ENCODE measurements at regions not wholly inside any gene's neighbourhood (a gene's known extent, or its start where the extent isn't known, plus 50 kb on each side); places are given as distances from the start of the nearest gene placed in this dataset.
"Not testable (repeated sequence)": the region's sequence is repeated elsewhere in the genome, so short reads cannot be mapped to it uniquely, and the experiment has no call there.

DNA sequence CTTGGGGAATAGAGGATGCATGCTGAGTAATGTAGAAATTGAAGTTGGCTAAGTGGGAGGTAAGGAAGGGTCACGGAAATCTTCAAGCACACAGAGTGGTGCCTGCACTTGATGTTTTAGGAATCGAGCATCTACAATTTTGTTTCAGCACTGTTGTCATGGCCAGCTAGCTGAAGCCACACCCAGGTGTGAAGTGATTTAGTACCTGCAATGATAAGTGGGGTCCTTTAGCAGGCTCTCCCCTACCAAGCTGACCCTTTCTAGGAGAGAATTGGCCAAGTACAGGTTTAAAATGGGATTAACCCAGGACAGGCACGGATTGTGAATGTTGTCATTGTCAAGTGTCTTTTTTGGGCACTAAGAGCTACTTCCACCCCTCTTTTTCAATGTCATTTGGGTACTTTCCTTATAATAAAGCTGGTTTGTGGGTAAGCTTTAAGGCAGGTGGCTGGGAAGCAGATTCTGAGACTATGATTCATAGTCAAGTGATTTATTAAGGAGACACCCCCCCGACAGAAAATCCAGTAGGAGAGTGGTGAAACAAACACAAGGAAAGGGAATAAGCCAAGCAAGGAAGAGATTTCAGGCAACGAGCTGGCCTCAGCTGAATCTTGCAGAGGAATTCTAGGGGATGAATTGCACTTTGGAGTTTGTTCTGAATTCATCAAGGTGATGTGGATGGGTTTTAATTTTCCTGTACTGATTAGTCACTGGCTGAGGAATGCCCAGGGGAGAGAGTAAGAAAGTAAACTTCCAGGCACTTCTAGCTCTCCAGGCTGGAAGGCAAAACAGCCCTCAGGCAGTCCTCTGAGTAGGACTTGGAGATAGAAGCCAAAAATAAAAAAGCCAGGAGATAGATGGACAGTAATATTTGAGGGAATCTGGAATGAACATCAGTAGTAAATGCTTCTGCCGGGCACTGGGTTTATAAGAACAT is 1128.4 kb downstream of the SORCS3 start:
- no peak for DNase-seq

DNA sequence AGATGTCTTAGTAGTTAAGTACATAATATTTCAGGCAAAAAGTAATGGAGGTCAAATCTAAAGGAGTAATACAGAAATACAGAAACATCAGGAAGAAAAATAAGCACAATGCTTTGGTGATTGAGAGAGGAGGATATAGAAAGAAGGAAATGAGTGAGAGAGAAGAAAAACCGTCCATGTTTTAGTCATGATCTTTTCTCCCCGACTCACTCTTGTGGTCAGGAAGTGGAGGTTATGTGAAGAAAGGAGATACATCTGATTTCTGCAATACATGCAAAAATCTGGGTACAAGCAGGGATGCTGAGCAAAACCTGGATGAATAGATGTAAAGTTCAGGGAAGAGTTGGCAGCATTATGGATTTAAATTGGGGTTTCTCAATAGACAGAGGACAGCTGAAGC is 1122.5 kb downstream of the SORCS3 start:
- DNase-seq: no peak

DNA sequence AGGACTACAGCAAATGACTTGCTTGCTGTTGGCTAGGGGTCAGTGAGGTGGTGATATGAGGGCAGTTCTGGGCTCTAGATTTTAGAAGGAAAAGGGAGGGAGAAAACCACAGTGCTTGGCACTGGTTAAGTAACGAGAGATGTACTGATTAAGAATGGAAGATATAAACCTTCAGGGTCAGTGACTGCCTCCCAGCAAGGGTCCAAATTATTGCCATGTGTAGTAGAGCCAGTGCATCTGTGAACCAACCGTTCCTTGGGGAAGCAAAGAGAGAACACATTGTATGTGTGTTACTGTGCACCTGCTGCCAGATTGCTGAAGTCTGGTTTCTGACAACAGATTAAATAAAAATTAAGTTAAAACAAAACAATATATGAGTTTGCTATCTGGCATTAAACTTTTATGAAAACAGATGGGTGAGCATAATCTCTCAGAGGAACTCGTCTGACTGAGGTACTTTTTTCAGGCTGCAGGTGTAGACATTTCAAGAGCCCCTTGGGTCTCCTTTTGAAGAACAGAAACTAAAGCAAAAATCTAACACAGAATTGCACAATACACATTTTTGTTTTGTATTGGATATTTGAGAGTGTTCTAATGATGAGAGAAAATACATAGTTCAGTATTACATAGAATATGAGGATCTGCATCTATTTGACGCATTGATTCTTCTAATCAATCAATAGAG is 1120.6 kb downstream of the SORCS3 start:
- DNase-seq: no peak

DNA sequence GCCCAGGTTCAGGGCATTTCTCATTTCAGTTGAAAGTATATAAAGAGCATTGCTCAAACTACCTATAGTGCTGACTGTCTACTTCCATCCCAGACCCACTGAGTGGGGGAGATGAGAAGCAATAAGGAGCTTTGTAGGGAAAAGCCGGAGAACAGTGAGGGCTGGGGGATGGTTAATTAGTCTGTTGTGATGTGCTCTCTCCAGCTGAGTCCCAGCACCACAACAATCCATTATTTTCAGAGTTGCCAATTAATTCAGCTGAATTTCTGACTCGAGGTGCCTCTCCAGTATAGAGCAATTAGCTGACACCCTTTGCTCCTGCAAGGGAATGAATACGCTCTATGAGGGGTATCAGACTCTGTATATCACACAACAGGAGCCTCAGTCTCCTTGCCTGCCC is 1118.6 kb downstream of the SORCS3 start:
- DNase-seq: no peak

DNA sequence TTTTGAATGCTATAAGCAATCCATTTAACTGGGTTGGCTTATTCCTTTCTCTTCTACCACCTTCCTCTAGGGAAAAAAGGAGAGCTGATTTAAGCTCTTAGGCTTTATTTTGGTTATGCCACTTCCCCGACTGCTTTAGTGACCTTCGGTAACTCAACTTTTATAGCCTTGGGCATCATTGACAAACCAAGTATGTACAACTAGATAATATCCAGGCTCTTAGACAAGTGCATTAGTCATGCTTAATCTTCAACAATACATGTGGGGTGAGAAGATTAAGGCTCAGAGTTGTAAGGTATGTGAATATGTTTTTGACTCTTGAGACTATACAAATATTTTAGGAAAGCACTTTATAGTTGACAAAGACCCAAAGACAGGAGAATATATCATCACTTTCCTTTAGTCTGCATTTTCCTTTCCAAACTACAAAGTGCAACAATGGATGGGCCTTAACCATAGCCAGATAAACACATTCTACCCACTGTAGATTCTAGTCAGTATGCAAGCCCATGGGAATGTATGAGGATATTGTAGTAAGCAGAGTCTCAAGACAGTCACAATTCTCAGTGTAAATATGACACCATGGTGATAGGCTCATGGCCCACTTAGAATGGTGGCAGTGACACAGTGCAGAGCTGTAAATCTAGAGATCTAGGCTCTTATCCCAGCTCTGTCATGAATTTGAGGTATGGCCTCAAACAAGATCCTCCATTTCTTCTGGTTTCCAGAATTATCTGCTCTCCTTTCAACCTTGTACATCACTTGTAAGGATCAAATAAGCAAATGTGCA is 1117.3 kb downstream of the SORCS3 start:
- DNase-seq: no peak

DNA sequence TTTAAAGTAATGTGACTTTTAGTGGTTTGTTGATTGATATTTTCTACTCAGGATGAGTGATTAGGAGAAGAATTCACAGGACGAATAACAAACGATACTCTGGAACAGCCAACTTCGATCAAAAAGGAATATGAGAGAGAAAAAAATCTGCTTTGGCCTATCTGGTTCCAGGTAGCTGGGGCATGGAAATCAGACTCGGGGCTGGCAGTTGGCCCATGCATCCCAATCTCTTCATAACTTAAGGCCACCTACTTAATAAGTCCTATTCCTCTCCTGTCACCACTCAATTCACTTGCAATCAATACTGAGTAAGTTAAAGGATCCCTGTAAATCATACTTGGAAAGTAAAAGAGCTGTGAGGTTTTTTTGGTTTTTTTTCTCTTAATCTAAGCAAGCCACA is 1116.2 kb downstream of the SORCS3 start:
- no peak for DNase-seq

DNA sequence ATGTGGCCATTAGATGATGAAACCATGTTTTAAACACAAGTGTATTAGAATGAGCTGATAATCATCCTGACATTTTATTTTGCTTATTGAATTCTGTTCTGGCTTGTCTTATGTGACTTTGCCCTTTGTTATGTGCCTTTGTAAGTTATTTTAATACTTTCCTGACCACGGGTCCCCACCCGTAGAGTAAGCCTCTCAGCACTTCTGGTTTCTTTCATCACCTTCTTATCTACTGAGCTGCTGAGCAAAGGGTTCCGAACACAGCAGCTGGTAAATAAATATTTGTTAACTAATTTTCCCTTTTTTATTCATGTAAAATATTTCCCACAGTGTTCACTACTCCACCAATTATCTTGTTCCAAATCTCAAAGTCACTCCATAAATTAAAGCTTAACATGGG is 1115.3 kb downstream of the SORCS3 start:
- no peak for DNase-seq

DNA sequence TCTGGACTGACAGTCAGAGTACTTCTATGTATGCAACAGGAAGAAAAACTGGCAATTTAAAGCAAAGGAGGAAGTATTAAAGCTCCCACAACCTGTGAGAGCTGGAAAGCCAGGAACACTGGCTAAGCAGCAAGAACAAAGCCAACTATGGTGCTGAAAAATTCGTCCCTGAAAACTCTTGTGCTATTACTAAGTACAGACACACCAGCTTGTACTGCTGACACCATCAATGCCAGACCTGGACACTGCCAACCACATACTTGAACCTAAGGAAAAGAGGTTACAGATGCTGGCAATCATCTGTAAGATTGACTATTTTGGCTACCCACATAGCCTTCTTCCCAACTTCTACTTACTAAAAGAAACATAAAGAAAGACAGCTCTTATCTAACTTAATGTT is 1110.6 kb downstream of the SORCS3 start:
- no peak for DNase-seq

DNA sequence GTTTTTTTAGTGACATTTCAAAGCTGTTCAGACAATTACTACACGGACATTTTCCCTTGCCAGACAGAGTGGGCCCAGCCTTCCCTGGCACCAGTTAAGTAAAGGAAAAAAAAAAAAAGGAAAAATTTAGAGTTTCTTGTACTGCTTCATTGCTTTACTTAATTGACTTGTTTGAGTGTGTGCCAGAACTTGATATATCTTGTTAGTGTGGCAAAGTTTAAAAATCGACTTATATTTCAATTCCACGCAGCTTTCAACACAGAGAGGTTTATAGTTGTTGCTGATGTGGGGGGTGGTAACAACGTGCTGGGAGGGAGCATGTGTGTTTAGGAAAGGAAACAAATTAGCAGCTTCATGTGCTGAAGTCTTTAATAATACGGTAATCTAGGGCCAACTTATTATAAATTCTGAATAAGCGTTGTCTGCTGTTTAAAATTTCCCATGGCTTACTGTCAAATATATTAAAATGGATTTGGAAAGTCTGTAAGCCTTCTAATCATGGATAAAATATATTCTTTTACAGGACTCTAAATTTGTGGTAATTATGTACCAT is 1104.6 kb downstream of the SORCS3 start:
- no peak for DNase-seq

DNA sequence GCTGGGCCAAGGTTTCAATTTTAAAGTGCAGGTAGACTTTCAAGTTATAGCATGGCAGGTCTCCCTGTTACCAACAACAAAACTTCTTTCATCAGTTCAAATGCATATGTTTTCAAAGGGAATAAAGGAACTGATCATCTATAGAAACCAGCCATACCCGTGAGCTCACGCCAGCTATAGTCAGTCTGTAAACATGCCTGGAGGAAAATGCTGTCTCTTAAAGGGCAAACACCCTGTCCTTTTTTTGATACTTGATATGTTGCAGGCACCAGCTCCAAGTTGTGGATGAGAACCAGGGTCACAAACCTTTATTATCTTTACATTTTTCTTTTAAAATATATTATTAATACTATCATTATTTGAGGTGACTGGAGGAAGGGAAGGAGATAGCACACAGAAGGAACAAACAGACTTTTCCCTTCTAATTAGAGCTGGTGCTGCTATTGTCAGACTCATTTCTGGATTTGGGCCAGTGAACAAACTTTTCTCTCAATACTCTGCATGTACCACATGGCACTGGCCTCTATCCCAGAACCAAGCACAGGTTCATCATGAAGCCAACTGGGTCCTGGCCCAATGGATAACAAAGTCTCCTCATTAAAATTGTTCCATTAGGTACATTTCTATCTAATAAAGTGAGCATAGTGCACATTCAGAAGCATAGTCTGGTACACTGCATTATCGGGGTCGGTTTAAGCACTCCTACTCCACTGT is 1102.4 kb downstream of the SORCS3 start:
- no peak for DNase-seq

DNA sequence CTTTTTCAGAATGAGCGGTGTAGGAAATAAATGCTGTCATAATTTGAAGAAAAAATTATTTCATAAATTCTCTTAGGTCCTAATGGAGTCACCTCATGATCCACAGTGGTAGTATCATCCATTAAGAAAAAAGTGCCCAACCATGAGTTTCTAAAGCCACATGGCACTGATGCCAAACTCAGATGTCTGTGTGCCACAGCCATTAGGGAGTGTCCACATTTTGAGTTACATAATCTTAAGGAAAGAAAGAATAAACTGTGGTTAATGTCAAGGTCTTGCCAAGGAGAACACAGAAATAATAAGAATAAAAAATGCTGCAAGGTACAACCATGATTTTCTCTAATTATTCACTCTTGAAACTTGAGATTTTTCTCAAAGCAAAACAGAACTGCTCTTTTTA is 1101.8 kb downstream of the SORCS3 start:
- no peak for DNase-seq

DNA sequence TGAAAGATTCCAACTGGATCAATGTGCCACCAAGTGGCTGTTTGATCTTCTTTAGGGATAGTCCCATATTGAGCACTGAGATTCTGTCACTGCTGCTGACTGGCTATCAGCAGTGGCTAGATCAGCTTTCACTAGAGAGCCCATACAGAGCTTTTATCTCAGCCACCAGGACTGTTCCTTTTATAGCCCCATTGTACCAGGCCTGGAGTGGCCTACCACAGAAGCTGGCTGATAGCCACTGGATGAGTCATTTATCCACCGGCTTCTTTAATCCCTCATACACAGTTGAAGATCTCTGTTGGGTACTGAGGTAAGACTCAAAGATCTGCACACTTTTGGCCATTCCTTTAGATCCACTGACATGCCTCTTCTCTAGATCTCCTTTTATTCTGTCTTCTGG is 1101.1 kb downstream of the SORCS3 start:
- no peak for DNase-seq

DNA sequence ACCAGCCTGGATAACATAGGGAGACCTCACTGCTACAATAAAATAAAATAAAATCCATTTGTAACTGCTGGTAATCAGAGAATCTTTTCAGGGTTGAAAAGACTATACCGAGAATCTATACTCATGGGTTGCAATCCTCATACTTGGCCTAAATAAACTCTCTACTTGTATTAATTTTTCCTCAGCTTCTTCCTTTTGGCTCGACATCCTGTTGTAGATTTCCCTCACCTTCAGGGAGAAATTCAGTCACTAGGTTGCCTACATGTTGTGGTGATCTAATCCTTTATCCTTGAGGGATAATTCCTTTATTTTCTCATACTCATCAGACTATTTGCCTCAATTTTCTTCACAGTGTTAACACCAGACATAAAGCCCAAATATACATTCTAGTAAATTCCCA is 1093.4 kb downstream of the SORCS3 start:
- DNase-seq: no peak

DNA sequence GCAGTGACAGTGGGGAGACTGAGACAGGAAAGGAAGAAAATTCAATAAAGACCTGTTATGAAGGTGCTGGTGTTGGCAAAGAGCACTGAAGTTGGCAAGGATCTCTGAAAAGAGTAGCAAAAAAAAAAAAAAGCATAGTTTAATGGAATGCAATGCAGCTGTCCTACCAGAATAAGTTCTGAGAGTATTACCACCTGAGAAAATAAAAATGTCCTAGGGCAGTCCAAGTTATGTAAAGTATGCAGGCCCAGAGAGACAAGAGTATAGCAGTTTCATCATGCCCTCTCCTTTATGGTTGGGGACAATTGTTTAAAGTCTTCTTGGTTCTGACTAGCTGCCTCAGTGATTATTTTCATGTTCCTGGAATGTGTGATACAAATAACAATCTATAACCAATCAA is 1092.8 kb downstream of the SORCS3 start:
- no peak for DNase-seq

DNA sequence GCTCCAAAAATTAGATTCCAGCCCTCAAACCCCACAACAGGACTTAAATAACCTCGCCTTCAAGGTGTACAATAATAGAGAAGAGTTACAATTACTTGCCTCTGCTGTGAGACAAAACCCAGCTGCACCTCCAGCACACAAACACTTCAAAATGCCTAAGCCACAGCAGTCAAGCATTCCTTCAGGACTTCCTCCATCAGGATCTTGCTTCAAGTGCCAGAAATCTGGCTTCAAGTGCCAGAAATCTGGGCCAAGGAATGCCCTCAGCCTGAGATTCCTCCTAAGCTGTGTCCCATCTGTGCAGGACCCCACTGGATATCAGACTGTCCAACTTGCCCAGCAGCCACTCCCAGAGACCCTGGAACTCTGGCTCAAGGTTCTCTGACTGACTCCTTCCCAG is 1088.3 kb downstream of the SORCS3 start:
- DNase-seq: no peak

DNA sequence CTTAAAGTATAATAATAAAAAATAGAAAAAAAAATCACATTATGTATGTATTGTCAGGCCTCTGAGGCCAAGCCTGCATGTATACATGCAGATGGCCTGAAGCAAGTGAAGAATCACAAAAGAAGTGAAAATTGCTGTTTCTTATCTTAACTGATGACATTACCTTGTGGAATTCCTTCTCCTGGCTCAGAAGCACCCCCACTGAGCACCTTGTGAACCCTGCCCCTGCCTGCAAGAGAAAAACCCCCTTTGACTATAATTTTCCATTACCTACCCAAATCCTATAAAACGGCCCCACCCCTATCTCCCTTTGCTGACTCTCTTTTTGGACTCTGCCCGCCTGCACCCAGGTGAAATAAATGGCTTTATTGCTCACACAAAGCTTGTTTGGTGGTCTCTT is 1086.5 kb downstream of the SORCS3 start:
- not testable (repeated sequence) for DNase-seq

DNA sequence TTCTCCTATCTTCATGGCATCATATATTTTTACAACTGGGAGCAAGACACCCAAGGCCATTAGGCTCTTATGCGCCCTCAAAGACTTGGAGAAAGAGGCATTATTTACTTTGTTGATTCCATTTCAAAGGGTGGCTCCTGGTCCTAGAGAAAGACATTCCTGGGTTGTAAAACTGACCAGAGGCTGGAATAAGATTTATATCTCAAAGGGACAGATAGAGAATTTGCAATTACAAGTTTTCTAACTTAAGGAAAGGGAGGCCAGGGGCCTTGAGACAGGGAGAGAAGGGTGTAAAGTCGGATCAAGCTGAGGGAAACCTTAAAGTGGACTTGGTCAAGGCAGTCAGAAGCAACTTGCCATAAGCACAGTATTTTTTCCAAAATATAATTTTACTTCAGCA is 1086.0 kb downstream of the SORCS3 start:
- DNase-seq: no peak

DNA sequence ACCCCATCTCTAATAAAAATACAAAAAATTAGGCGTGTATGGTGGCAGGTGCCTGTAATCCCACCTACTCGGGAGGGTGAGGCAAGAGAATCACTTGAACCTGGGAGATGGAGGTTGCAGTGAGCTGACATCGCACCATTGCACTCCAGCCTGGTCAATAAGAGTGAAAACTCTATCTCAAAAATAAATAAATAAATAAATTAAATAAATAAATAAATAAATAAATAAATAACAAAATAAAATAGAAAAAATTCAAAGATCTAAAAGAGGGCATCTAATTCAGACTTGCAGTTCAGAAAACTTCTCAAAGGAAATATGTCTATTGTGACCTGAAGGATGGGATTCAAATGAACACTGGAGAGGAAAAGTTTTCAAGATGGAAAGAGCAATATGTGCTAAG is 1085.1 kb downstream of the SORCS3 start:
- DNase-seq: no peak

DNA sequence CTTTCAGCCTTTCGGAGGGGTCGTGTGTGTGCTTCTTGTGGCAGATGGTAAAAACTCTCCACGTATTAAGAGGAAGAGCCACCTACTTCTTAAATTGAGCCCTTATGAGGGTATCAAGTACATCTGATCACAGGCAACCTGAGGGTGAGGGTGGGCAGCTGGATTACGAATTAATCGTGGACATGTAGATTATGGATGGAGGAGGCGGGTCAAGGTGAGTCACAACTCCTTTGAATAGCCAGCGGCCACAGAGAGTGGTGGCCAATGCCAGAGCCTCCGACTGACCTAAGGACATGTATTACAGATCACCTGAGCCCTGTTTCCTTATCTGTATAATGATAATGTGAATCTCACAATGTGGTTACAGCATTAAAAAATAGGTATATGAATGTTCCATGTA is 1083.9 kb downstream of the SORCS3 start:
- DNase-seq: no peak

DNA sequence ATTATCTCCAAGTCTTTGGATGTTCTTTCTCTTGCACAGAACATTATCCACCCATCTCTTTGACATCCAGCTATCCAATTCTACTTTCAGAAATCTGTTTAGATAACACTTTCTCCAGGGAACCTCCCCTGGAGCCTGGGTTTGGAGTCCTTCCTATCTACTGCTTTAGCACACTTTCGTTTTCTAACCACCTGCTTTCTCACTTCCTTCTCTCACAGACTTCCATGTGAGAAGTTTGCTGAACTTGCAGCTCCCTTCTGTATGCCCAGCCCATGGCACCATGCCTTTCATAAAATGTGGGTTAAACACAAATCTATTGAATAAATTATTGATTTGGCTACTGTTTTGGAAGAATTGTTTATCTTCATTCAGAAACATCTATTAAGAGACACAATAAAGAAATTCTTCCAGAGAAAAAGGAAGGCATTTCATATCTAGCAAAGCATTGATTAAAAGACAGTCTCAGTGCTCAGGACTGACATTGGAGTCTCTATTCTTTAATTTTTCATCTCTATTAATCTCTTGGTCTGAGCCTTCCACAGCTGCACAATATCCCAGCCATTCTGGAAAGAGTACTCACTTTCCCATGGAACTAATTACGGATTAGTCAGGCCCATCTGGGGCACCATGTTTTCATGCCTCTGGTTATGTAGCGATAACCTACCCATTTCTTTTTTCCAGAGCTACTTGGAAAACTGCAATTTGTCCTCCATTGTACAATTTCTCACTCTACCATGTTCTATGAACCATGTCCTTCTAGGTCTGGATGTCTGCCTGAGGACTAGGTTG is 1077.3 kb downstream of the SORCS3 start:
- no peak for DNase-seq

DNA sequence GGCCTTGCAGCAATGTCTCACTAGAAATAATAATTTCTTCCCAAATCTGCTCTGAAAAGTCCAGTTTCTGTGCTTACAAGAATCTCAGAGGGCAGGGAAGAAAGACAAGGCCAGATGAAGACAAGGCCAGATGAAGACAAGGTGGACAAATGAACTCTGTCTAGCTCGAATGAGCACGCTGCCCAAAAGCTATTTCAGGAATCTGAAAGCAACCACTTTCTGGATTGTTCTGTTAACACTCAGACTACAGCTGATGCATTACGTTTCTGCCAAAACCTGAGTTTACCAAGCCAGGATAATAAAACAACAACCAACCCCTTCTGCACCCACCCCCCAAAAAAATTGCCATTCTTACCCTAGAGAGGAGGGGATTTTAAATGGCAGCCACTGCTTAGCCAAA is 1073.6 kb downstream of the SORCS3 start:
- DNase-seq: no peak

DNA sequence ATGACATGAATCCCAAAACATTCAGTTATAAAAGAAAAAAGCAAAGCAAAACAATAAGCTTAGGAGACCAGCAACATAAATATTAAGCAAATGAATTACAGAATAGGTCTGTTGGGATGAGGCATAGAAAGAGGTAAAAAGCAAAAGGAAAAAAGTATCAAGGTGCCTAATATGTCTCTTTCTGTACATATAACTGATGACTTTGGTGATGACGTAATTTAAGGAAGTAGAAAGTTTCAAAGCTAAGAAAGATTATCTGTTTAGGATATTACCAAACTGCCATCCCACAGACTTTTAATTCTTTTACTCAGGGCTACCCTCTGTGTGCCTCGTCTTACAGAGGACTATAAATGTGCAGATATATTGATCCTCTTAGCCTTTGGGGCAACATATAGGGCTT is 1066.5 kb downstream of the SORCS3 start:
- DNase-seq: no peak
